Loucy (cell line): ENCODE measurements at regions not wholly inside any gene's neighbourhood (a gene's known extent, or its start where the extent isn't known, plus 50 kb on each side); places are given as distances from the start of the nearest gene placed in this dataset.

Experiments
- H2AFZ ChIP-seq: fragments of 200-600 bp; sonication (generic); 2 replicates; pipeline ENCODE4 v1.6.0; 2016; ENCODE audit warnings: antibody characterized with exemption, mild to moderate bottlenecking, low read length, moderate library complexity
- H3F3A ChIP-seq: fragments of 200-600 bp; 2 replicates; pipeline ENCODE4 v1.6.0; 2016; ENCODE audit warnings: antibody characterized with exemption, low read depth, mild to moderate bottlenecking
- H3K27me3 ChIP-seq: fragments of 200-600 bp; sonication (generic); 2 replicates; pipeline ENCODE4 v1.6.1; 2014; ENCODE audit warnings: low read length, mild to moderate bottlenecking; ENCODE audit not compliant: insufficient read depth, poor library complexity, severe bottlenecking
- H3K36me3 ChIP-seq: fragments of 200-600 bp; sonication (generic); 2 replicates; pipeline ENCODE4 v1.6.1; 2016; ENCODE audit warnings: low read length; ENCODE audit not compliant: insufficient read depth
- H3K4me1 ChIP-seq: fragments of 200-600 bp; sonication (generic); 2 replicates; pipeline ENCODE4 v1.5.1; 2014; ENCODE audit warnings: low read length, mild to moderate bottlenecking; ENCODE audit not compliant: insufficient read depth, poor library complexity, severe bottlenecking
- H3K4me2 ChIP-seq: fragments of 200-600 bp; sonication (generic); 2 replicates; pipeline ENCODE4 v1.6.0; 2014; ENCODE audit warnings: antibody characterized with exemption, low read length, low read depth, mild to moderate bottlenecking; ENCODE audit not compliant: poor library complexity, severe bottlenecking
- H3K4me3 ChIP-seq: fragments of 200-600 bp; sonication (generic); 2 replicates; pipeline ENCODE4 v1.5.1; 2014; ENCODE audit warnings: low read length, mild to moderate bottlenecking, mixed read lengths; ENCODE audit not compliant: poor library complexity, severe bottlenecking
- H3K79me2 ChIP-seq: fragments of 200-600 bp; sonication (generic); 2 replicates; pipeline ENCODE4 v1.6.1; 2014; ENCODE audit warnings: low read length; ENCODE audit not compliant: insufficient read depth
- H3K9ac ChIP-seq: fragments of 200-600 bp; sonication (generic); 2 replicates; pipeline ENCODE4 v1.6.0; 2014; ENCODE audit warnings: mild to moderate bottlenecking, low read depth, low read length, moderate library complexity; ENCODE audit not compliant: poor library complexity, severe bottlenecking
- H3K9me2 ChIP-seq: fragments of 200-600 bp; sonication (generic); replicated peaks from 2 replicates; pipeline ENCODE4 v1.6.1; 2016; ENCODE audit warnings: low read depth, low read length, mixed read lengths
- H3K9me3 ChIP-seq: fragments of 200-600 bp; sonication (generic); 2 replicates; pipeline ENCODE4 v1.6.1; 2014; ENCODE audit warnings: mild to moderate bottlenecking, antibody characterized with exemption, low read length, low read depth; ENCODE audit not compliant: insufficient read depth
- H4K20me1 ChIP-seq: fragments of 200-600 bp; sonication (generic); 2 replicates; pipeline ENCODE4 v1.6.0; 2014; ENCODE audit warnings: antibody characterized with exemption, low read length, mild to moderate bottlenecking; ENCODE audit not compliant: insufficient read depth, poor library complexity, severe bottlenecking
- EZH2phosphoT487 ChIP-seq: fragments of 200-600 bp; IDR thresholded peaks from 2 replicates; pipeline ENCODE4 v1.6.1; 2018; ENCODE audit warnings: antibody characterized with exemption, mild to moderate bottlenecking, moderate library complexity, borderline replicate concordance
- TF ChIP-seq, protein P1 (sequence below): fragments of 200-600 bp; sonication (generic); conservative IDR thresholded peaks from 2 replicates; pipeline ENCODE4 v1.5.1; 2014; ENCODE audit warnings: mild to moderate bottlenecking, antibody characterized with exemption, low read length

GRCh38 chr17:12571606-12572005 is 94.1 kb upstream of the MYOCD start:
- no peaks in the 10 kb centered on the region for H3K36me3 ChIP-seq
- H3K4me3 ChIP-seq, result no peak overlapping the region
- no peak overlapping the region for H3K4me2 ChIP-seq
- H3K9ac ChIP-seq, result no peak overlapping the region
- no peaks in the 10 kb centered on the region for H3F3A ChIP-seq
- H3K27me3 ChIP-seq, result no peaks in the 10 kb centered on the region
- H3K79me2 ChIP-seq, result no peaks in the 10 kb centered on the region
- H3K4me1 ChIP-seq, result no peaks in the 10 kb centered on the region
- no peaks in the 10 kb centered on the region; the same call in 1 of the 2 replicates for H3K9me3 ChIP-seq
- no peak overlapping the region for H2AFZ ChIP-seq
- no peaks in the 10 kb centered on the region for H4K20me1 ChIP-seq
- TF ChIP-seq, protein P1, sequence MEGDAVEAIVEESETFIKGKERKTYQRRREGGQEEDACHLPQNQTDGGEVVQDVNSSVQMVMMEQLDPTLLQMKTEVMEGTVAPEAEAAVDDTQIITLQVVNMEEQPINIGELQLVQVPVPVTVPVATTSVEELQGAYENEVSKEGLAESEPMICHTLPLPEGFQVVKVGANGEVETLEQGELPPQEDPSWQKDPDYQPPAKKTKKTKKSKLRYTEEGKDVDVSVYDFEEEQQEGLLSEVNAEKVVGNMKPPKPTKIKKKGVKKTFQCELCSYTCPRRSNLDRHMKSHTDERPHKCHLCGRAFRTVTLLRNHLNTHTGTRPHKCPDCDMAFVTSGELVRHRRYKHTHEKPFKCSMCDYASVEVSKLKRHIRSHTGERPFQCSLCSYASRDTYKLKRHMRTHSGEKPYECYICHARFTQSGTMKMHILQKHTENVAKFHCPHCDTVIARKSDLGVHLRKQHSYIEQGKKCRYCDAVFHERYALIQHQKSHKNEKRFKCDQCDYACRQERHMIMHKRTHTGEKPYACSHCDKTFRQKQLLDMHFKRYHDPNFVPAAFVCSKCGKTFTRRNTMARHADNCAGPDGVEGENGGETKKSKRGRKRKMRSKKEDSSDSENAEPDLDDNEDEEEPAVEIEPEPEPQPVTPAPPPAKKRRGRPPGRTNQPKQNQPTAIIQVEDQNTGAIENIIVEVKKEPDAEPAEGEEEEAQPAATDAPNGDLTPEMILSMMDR, result no peak
- TF ChIP-seq EZH2phosphoT487, result no peak
- no peaks in the 10 kb centered on the region; the same call in 1 of the 2 replicates for H3K9me2 ChIP-seq

DNA sequence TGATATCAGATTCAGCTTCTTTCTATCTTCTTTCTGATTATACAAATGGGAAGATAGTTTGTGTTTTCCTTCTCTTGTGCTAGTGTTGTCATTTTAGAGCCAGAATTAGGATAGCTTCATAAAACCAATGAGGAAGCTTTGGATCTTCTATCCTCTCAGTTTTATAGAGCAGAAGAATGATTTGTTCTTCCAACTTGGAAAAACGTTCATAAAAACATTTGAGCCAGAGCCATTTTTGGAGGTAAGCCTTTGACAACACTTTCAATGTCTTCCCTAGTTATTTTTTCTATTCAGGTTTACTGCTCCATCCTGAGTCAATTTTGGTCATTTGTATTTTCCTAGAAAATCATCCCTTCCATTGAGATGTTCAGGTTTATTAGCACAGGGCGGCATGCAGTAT is 91.2 kb upstream of the MYOCD start:
- Histone ChIP-seq H3F3A (no peaks in the 10 kb centered on the region), H3K4me1 (no peaks in the 10 kb centered on the region), H3K9me3 (no peaks in the 10 kb centered on the region), H3K4me2 (no peak overlapping the region), H3K9ac (no peak overlapping the region), H3K4me3 (no peak overlapping the region), H4K20me1 (no peaks in the 10 kb centered on the region), H3K27me3 (no peaks in the 10 kb centered on the region), H3K9me2 (no peaks in the 10 kb centered on the region; the same call in 1 of the 2 replicates), H3K36me3 (no peaks in the 10 kb centered on the region), H3K79me2 (no peaks in the 10 kb centered on the region), H2AFZ (no peak overlapping the region)
- TF ChIP-seq, protein P1, result no peak
- no peak for TF ChIP-seq EZH2phosphoT487

- Histone ChIP-seq H3K4me1 (no peaks in the 10 kb centered on the region), H3K4me2 (no peak overlapping the region), H2AFZ (no peak overlapping the region), H3F3A (no peaks in the 10 kb centered on the region), H4K20me1 (no peaks in the 10 kb centered on the region), H3K79me2 (no peaks in the 10 kb centered on the region), H3K27me3 (no peaks in the 10 kb centered on the region), H3K4me3 (no peak overlapping the region), H3K9me2 (no peaks in the 10 kb centered on the region; the same call in 1 of the 2 replicates), H3K9ac (no peak overlapping the region), H3K36me3 (no peaks in the 10 kb centered on the region), H3K9me3 (no peaks in the 10 kb centered on the region)
- TF ChIP-seq EZH2phosphoT487, result no peak
- TF ChIP-seq, protein P1, result no peak
Observed at GRCh38 chr17:12575641-12576040, 90.0 kb upstream of the MYOCD start.
